MM.1S (cell line): ENCODE measurements at regions not wholly inside any gene's neighbourhood (a gene's known extent, or its start where the extent isn't known, plus 50 kb on each side); places are given as distances from the start of the nearest gene placed in this dataset.

Experiments used
- DNase-seq: peaks from one replicate; pipeline ENCODE4 v3.0.0-alpha.2; 2015
- H2AFZ ChIP-seq: fragments of 300-600 bp; sonication (generic); 2 replicates; pipeline ENCODE4 v1.6.0; 2016; ENCODE audit warnings: antibody characterized with exemption, low read length
- H3F3A ChIP-seq: fragments of 300-600 bp; sonication (generic); 2 replicates; pipeline ENCODE4 v1.6.1; 2016; ENCODE audit warnings: mild to moderate bottlenecking, antibody characterized with exemption, low read length, moderate library complexity, mixed read lengths; ENCODE audit not compliant: insufficient read depth
- H3K27ac ChIP-seq: fragments of 300-600 bp; sonication (generic); 2 replicates; pipeline ENCODE4 v1.5.1; 2016; ENCODE audit warnings: mild to moderate bottlenecking, low read length
- H3K27me3 ChIP-seq: fragments of 300-600 bp; sonication (generic); replicated peaks from 2 replicates; pipeline ENCODE4 v1.6.0; 2016; ENCODE audit warnings: low read length; ENCODE audit not compliant: insufficient read depth
- H3K36me3 ChIP-seq: fragments of 300-600 bp; sonication (generic); replicated peaks from 2 replicates; pipeline ENCODE4 v1.6.1; 2016; ENCODE audit warnings: mild to moderate bottlenecking, low read length, mixed read lengths; ENCODE audit not compliant: insufficient read depth
- H3K4me1 ChIP-seq: fragments of 300-600 bp; sonication (generic); 2 replicates; pipeline ENCODE4 v1.6.1; 2016; ENCODE audit warnings: low read length, mixed read lengths
- H3K4me2 ChIP-seq: fragments of 300-600 bp; sonication (generic); 2 replicates; pipeline ENCODE4 v1.6.0; 2016; ENCODE audit warnings: low read depth, low read length
- H3K4me3 ChIP-seq: fragments of 300-600 bp; sonication (generic); 2 replicates; pipeline ENCODE4 v1.5.1; 2016; ENCODE audit warnings: low read length, mixed read lengths
- H3K79me2 ChIP-seq: fragments of 300-600 bp; sonication (generic); 2 replicates; pipeline ENCODE4 v1.6.1; 2016; ENCODE audit warnings: mixed run types, low read length, mixed read lengths
- H3K9ac ChIP-seq: fragments of 300-600 bp; sonication (generic); 2 replicates; pipeline ENCODE4 v1.6.1; 2016; ENCODE audit warnings: low read length, mixed read lengths
- H3K9me2 ChIP-seq: fragments of 300-600 bp; sonication (generic); replicated peaks from 2 replicates; pipeline ENCODE4 v1.6.1; 2016; ENCODE audit warnings: mild to moderate bottlenecking, low read length, mixed read lengths; ENCODE audit not compliant: insufficient read depth
- H3K9me3 ChIP-seq: fragments of 300-600 bp; sonication (generic); replicated peaks from 2 replicates; pipeline ENCODE4 v1.6.1; 2016; ENCODE audit warnings: mild to moderate bottlenecking, low read length, mixed read lengths; ENCODE audit not compliant: insufficient read depth
- H4K20me1 ChIP-seq: fragments of 300-600 bp; sonication (generic); 2 replicates; pipeline ENCODE4 v1.6.1; 2016; ENCODE audit warnings: mild to moderate bottlenecking, low read length, moderate library complexity, mixed read lengths; ENCODE audit not compliant: insufficient read depth
- CTCF ChIP-seq: fragments of 300-600 bp; sonication (generic); IDR thresholded peaks from 2 replicates; pipeline ENCODE4 v1.5.1; 2016; ENCODE audit warnings: antibody characterized with exemption, low read length, mixed read lengths
- EZH2 ChIP-seq: fragments of 300-600 bp; sonication (generic); optimal IDR thresholded peaks from 2 replicates; pipeline ENCODE3; 2017; ENCODE audit warnings: low read depth, mild to moderate bottlenecking, antibody characterized with exemption, low read length, mixed read lengths
- EZH2phosphoT487 ChIP-seq: fragments of 300-600 bp; sonication (generic); IDR thresholded peaks from 2 replicates; pipeline ENCODE4 v1.6.1; 2018; ENCODE audit warnings: antibody characterized with exemption, low read length

- no peaks in the 10 kb centered on the region for H4K20me1 ChIP-seq
- no peak for TF ChIP-seq CTCF
- no peak for TF ChIP-seq EZH2
- TF ChIP-seq EZH2phosphoT487: no peak
- H3F3A ChIP-seq: no peaks in the 10 kb centered on the region
- H3K27me3 ChIP-seq: peaks cover 32% of the 10 kb centered on the region
- no peaks in the 10 kb centered on the region for H3K4me1 ChIP-seq
- H3K27ac ChIP-seq: no peak overlapping the region
- no peak overlapping the region for H2AFZ ChIP-seq
- no peak overlapping the region for H3K9ac ChIP-seq
- no peak for DNase-seq
- H3K79me2 ChIP-seq: no peaks in the 10 kb centered on the region
- no peaks in the 10 kb centered on the region for H3K36me3 ChIP-seq
- no peak overlapping the region for H3K4me2 ChIP-seq
- H3K9me3 ChIP-seq: no peaks in the 10 kb centered on the region
- no peak overlapping the region for H3K4me3 ChIP-seq
- no peaks in the 10 kb centered on the region for H3K9me2 ChIP-seq
Measured at GRCh38 chr17:77553459-77554066, 404.9 kb upstream of the TNRC6C start.

- H3K4me1 ChIP-seq: no peaks in the 10 kb centered on the region
- H3K4me3 ChIP-seq: no peak overlapping the region
- H4K20me1 ChIP-seq: no peaks in the 10 kb centered on the region
- DNase-seq: no peak
- no peaks in the 10 kb centered on the region for H3K9me2 ChIP-seq
- H3K36me3 ChIP-seq: no peaks in the 10 kb centered on the region
- H3K27me3 ChIP-seq: peaks cover 48% of the 10 kb centered on the region
- H2AFZ ChIP-seq: no peak overlapping the region
- no peaks in the 10 kb centered on the region for H3K9me3 ChIP-seq
- no peak overlapping the region for H3K4me2 ChIP-seq
- H3K79me2 ChIP-seq: no peaks in the 10 kb centered on the region
- no peak overlapping the region for H3K27ac ChIP-seq
- no peak for TF ChIP-seq CTCF
- TF ChIP-seq EZH2phosphoT487: no peak
- no peak for TF ChIP-seq EZH2
- H3K9ac ChIP-seq: no peak overlapping the region
- no peaks in the 10 kb centered on the region for H3F3A ChIP-seq
Measured at GRCh38 chr17:77555121-77555591, 403.3 kb upstream of the TNRC6C start.

GRCh38 chr17:77555741-77556291 is 402.7 kb upstream of the TNRC6C start:
- peaks cover 54% of the 10 kb centered on the region for H3K27me3 ChIP-seq
- no peaks in the 10 kb centered on the region for H3K9me2 ChIP-seq
- no peak for DNase-seq
- TF ChIP-seq CTCF (no peak), EZH2 (no peak), EZH2phosphoT487 (no peak)
- no peak overlapping the region for H3K4me2 ChIP-seq
- H3K9ac ChIP-seq: no peak overlapping the region
- H3K4me1 ChIP-seq: no peaks in the 10 kb centered on the region
- H3K79me2 ChIP-seq: no peaks in the 10 kb centered on the region
- no peaks in the 10 kb centered on the region for H3F3A ChIP-seq
- H4K20me1 ChIP-seq: no peaks in the 10 kb centered on the region
- no peaks in the 10 kb centered on the region for H3K9me3 ChIP-seq
- H3K4me3 ChIP-seq: no peak overlapping the region
- no peak overlapping the region for H2AFZ ChIP-seq
- no peak overlapping the region for H3K27ac ChIP-seq
- no peaks in the 10 kb centered on the region for H3K36me3 ChIP-seq
